Ishikawa (cell line): ENCODE measurements at regions not wholly inside any gene's neighbourhood (a gene's known extent, or its start where the extent isn't known, plus 50 kb on each side); places are given as distances from the start of the nearest gene placed in this dataset.

ENCODE experiments used
- CEBPB ChIP-seq: IDR thresholded peaks from 2 replicates; pipeline ENCODE4 v1.6.1; 2012
- CREB1 ChIP-seq: IDR thresholded peaks from 2 replicates; pipeline ENCODE4 v1.6.1; 2012; ENCODE audit warnings: low read depth
- EGR1 ChIP-seq: IDR thresholded peaks from 2 replicates; pipeline ENCODE4 v1.6.1; 2012
- EP300 ChIP-seq: IDR thresholded peaks from 2 replicates; pipeline ENCODE4 v1.6.1; 2012; ENCODE audit warnings: borderline replicate concordance
- FOXM1 ChIP-seq: IDR thresholded peaks from 2 replicates; pipeline ENCODE4 v1.6.1; 2012; ENCODE audit warnings: low read depth, borderline replicate concordance
- MAX ChIP-seq: IDR thresholded peaks from 2 replicates; pipeline ENCODE4 v1.6.1; 2012
- NFIC ChIP-seq: IDR thresholded peaks from 2 replicates; pipeline ENCODE4 v1.6.1; 2012
- RAD21 ChIP-seq: IDR thresholded peaks from 2 replicates; pipeline ENCODE4 v1.6.1; 2012; ENCODE audit warnings: low read depth
- TAF1 ChIP-seq: IDR thresholded peaks from 2 replicates; pipeline ENCODE4 v1.6.1; 2012; ENCODE audit warnings: low read depth, mild to moderate bottlenecking
- TCF12 ChIP-seq: IDR thresholded peaks from 2 replicates; pipeline ENCODE4 v1.6.1; 2012; ENCODE audit warnings: low read depth
- TEAD4 ChIP-seq: IDR thresholded peaks from 2 replicates; pipeline ENCODE4 v1.6.1; 2012
- YY1 ChIP-seq: IDR thresholded peaks from 2 replicates; pipeline ENCODE4 v1.6.1; 2012; ENCODE audit warnings: low read depth
- ZBTB7A ChIP-seq: IDR thresholded peaks from 2 replicates; pipeline ENCODE4 v1.6.1; 2012; ENCODE audit warnings: low read depth
- TF ChIP-seq, protein P1 (sequence below): IDR thresholded peaks from 2 replicates; pipeline ENCODE4 v1.6.1; 2012; ENCODE audit warnings: low read depth, mild to moderate bottlenecking
- TF ChIP-seq, protein P2 (sequence below): IDR thresholded peaks from 2 replicates; pipeline ENCODE4 v1.6.1; 2012

DNA sequence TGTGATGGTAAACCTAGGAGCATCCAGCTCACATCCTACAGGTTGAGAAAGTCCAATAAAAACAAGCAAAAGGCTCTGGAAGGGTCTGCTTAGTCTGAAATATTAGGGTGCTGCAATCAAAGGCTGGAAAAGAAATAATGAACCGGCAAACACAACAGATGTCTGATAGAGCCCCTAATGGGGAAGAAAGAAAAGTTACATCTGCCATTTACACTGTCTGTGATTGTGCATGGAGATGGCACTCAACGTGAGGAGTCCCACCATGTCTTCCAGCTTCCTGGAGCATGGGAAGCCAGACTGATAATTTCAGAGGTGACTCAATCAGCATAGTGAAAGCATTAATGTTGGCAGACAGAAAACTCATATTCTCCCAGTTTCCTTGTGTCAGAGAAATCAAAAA is 307.8 kb downstream of the EPHA4 start:
- TF ChIP-seq EP300 = no peak
- no peak for TF ChIP-seq TEAD4
- TF ChIP-seq CREB1 = no peak

DNA sequence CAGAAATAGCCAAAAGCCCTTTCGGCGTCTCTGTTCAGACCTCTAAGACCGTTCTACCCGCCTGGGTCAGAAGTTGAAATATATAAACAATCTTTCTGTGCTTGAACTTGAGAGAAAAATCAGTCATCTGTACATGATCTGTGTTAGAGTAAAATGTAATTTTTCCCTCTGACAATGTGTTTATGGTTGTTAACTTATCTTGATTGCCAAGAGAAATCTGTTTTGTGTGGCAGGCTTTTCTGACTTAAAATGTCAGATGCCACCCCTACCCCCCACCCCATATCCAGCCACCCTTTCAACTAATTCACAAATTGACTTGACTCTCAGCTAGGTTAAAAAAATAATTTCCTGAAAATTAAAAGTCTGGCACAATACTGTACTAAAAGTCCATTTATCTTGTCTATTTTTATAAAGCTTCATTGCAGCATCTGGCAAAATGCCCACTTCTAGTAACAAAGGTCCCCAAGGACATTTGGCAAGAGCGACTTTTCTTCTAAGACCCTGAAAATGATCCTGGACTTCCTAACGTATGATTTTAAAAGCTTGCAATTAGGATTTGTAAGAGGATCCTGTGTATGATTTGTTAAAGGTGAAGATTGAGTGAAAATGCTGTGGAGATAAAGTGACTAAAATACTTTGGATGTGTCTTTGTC is 304.2 kb downstream of the EPHA4 start:
- TF ChIP-seq NFIC = no peak
- TF ChIP-seq FOXM1 = no peak
- no peak for TF ChIP-seq YY1
- no peak for TF ChIP-seq TCF12
- TF ChIP-seq EGR1 = no peak

GRCh38 chr2:221268631-221269030 is 303.5 kb downstream of the EPHA4 start:
- no peak for TF ChIP-seq NFIC

GRCh38 chr2:221270806-221271205 is 301.3 kb downstream of the EPHA4 start:
- TF ChIP-seq TEAD4 (no peak), CEBPB (no peak), NFIC (no peak), TAF1 (no peak), EP300 (no peak), YY1 (no peak), CREB1 (no peak), ZBTB7A (no peak), EGR1 (no peak), TCF12 (no peak), RAD21 (no peak)
- TF ChIP-seq, protein P1, sequence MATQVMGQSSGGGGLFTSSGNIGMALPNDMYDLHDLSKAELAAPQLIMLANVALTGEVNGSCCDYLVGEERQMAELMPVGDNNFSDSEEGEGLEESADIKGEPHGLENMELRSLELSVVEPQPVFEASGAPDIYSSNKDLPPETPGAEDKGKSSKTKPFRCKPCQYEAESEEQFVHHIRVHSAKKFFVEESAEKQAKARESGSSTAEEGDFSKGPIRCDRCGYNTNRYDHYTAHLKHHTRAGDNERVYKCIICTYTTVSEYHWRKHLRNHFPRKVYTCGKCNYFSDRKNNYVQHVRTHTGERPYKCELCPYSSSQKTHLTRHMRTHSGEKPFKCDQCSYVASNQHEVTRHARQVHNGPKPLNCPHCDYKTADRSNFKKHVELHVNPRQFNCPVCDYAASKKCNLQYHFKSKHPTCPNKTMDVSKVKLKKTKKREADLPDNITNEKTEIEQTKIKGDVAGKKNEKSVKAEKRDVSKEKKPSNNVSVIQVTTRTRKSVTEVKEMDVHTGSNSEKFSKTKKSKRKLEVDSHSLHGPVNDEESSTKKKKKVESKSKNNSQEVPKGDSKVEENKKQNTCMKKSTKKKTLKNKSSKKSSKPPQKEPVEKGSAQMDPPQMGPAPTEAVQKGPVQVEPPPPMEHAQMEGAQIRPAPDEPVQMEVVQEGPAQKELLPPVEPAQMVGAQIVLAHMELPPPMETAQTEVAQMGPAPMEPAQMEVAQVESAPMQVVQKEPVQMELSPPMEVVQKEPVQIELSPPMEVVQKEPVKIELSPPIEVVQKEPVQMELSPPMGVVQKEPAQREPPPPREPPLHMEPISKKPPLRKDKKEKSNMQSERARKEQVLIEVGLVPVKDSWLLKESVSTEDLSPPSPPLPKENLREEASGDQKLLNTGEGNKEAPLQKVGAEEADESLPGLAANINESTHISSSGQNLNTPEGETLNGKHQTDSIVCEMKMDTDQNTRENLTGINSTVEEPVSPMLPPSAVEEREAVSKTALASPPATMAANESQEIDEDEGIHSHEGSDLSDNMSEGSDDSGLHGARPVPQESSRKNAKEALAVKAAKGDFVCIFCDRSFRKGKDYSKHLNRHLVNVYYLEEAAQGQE = no peak
- TF ChIP-seq, protein P2, sequence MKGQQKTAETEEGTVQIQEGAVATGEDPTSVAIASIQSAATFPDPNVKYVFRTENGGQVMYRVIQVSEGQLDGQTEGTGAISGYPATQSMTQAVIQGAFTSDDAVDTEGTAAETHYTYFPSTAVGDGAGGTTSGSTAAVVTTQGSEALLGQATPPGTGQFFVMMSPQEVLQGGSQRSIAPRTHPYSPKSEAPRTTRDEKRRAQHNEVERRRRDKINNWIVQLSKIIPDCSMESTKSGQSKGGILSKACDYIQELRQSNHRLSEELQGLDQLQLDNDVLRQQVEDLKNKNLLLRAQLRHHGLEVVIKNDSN = no peak

DNA sequence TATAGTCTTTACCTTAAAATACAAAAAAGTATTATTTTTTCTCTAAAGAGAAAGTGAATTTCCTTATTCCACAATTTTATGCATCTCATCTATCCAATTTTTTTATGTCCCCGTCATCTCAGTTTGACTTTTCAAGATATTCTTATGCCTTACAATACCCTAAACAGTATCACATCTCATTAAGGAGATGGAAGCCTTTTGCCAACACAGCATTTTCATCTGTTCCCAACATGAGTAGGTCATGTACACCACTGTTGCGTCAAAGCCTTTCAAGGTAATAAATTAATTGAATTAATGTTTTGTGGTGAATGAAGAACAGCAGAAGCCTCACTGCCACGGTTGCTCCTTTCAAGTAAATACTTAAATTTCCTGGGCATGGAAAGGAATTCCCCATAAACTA is 299.4 kb downstream of the EPHA4 start:
- TF ChIP-seq, protein P1 = no peak
- TF ChIP-seq TCF12 = no peak

DNA sequence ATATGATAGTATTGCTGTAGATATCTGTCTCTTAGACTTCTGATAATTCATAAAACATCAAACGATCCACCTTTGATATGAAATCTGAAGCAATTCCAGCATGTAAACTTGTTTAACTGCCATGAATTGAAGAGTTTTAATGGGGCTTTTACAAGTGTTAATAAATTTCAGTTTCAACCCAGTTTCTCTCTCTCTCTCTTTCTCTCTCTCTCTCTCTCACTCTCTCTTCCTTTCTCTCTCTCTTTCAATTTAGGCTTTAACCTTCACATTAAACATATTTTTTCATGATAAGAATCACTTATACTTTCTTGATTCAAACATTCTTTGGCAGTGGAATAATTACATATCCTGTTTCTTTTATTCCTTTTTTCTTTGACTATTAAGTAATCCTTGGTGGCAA is 296.1 kb downstream of the EPHA4 start:
- TF ChIP-seq CREB1 = no peak
- no peak for TF ChIP-seq TEAD4
- TF ChIP-seq CEBPB = no peak
- TF ChIP-seq, protein P1 = no peak
- TF ChIP-seq ZBTB7A = no peak
- no peak for TF ChIP-seq YY1
- TF ChIP-seq MAX = no peak
- no peak for TF ChIP-seq FOXM1
- no peak for TF ChIP-seq TCF12
